Right kidney (tissue), 1 donor: ENCODE measurements at regions not wholly inside any gene's neighbourhood (a gene's known extent, or its start where the extent isn't known, plus 50 kb on each side); places are given as distances from the start of the nearest gene placed in this dataset.

Experiments used
- DNase-seq: peaks from one replicate; pipeline ENCODE4 v3.0.0-alpha.2; 2016

DNA sequence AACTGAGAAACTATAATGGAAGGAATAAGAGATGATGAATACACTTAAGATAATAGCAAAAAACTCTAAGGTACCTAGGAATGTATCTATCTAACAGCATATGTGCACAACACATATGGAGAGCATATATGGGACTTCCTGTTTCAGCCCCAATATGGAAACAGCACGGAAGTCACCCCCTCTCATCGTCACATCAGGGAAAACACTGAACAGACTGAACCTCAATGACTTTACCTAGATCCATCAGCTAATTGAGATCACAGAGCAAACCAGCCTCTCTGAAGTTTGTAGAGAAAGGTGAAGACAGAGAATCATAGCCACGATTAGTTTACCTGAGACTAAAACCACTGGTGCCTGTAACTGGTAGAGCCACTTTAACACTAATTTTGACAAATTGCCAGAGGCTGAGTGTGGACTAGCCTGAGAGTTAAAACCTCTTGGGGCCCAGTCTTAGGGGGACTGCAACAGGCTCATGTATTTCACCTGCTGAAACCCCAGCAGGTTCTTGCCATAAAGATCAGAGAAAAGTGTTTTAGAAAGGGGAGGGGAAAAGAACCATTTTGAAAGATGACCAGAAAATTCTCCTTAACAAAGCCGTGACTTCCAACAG lies 722.6 kb downstream of the TBC1D22A start:
- no peak for DNase-seq

DNA sequence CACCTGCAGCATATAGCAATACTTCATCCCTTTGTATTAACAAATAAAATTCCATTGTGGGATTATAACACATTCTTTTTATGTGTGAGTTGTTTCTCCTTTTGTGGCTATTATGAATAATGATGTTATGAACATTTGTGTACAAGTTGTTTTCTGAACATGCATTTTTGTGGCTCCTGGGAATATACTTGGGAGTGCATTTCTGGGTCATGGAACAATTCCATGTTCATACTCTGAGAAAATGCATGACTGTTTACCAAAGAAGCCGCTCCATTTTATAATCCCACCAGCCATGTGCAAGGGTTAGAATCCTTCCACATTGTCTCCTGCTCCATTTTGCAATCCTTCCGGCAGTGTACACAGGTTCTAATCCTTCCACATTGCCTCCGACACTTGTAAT lies 713.8 kb downstream of the TBC1D22A start:
- no peak for DNase-seq

DNA sequence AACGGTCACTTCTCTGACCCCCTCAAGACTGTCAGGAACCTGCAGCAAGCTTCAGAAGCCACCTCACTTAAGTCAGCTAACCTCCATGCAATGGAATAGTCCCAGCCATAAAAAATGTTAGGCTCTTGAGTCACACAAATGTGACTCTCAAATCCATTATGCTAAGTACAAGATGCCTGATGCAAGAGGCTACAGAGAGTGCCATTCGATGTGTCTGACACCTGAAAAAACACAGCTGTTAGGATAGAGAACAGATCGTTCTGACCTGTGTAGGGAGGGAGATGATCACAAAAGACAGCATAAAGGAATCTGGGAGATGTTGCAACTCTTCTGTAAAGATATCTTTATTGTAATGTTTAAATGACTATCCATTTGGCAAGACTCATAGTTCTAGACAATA lies 712.4 kb downstream of the TBC1D22A start:
- DNase-seq, result no peak

DNA sequence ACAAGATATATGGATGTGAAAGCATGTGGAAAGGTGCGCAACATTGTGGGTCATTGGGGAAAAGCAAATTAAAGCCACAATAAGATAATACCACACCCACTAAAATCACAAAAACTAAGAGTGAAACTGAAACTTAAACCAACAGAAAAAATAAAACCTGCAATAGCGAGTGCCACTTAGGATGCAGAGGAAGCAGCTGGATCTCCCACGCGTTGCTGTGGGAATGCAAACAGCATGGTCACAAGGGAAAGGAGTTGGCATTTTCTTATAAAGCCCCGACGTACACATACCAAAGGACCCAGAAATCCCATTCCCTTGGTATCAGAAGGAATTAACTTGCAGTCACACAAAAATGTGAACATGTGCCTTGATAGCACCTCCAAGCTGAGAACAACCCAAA lies 712.0 kb downstream of the TBC1D22A start:
- DNase-seq, result no peak

GRCh38 chr22:47472636-47473035 lies 710.2 kb downstream of the TBC1D22A start:
- DNase-seq, result no peak

GRCh38 chr22:47471406-47471805 lies 709.0 kb downstream of the TBC1D22A start:
- no peak for DNase-seq

DNA sequence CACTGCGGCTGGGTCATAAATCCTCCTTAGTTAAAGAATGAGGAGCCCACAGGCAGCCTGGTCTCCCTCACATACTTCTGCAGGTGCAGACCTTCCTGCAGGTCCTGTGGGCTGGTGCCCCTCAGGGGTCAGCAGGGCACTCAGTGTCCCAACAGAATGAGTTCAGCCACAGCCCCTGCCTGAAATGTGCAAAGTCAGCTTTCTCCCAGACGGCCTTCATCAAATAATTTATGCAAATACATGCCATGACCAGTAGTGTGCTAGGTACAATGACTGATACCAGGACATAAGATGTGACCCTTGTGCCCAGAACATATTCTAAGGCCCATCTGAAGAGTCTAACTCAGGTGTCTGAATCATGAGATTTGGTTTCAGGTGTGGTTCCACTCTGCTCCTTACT lies 703.4 kb downstream of the TBC1D22A start:
- DNase-seq, result no peak

DNA sequence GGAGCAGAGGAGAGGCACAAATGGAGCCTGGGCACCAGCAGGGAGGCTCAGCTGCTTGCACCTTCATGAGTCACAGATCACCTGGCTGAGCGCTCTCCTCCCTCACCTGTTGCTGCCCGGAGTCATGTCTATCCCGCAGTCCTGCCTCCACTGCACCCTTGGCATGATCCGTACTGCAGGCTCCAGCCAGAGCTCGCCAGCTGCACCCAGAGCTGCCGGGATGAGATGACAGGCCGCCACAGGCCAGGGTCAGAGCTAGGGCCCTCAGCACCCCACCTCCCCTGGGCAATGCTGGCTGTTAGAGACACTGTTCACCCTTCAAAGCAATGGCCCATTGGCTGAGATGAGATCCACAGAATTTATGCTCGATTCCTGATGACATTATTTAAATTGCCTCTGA lies 702.8 kb downstream of the TBC1D22A start:
- DNase-seq, result no peak

- DNase-seq, result no peak
Measured at GRCh38 chr22:47463220-47463619, 700.8 kb downstream of the TBC1D22A start.

DNA sequence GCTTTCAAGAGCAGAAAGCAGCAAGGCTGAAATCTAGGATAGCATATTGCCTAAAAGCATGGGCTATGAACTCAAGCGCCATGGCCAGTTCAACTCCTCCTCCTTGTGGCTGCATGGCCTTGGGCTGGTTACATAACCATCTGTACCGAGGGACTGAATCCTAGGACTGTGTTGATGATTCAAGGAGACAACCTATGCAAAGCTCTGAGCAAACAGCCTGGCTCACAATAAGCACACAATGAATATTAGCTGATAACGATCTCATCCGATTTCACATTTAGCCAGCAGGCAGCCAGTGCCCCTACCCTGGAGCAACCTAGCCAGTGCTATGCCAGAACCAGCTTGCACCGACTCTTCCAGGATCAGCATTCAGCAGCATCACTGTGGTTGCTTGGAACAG lies 698.4 kb downstream of the TBC1D22A start:
- no peak for DNase-seq

DNA sequence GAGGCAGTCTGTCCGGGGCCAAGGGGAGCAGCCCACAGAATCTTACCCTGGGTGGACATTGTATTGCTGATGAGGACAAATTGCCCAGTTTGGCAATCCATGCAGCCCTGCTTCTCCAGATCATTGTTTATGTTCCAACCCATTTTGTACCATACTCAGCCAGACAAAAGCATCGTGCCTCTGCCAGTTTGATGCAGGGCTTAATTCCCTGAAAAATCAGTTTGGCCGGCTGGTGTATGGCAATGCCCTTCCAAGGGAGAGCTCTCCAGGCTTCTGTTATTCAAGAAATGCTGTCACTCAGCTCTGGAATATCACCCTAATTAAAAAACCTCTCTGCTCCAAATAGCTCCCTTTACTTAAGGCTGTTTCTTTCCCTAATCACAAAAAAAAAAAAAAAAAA lies 697.7 kb downstream of the TBC1D22A start:
- DNase-seq, result no peak

GRCh38 chr22:47458348-47458747 lies 695.9 kb downstream of the TBC1D22A start:
- no peak for DNase-seq

- DNase-seq, result no peak
Measured at GRCh38 chr22:47457509-47458300, 695.3 kb downstream of the TBC1D22A start.

- no peak for DNase-seq
Measured at GRCh38 chr22:47457021-47457420, 694.6 kb downstream of the TBC1D22A start.

DNA sequence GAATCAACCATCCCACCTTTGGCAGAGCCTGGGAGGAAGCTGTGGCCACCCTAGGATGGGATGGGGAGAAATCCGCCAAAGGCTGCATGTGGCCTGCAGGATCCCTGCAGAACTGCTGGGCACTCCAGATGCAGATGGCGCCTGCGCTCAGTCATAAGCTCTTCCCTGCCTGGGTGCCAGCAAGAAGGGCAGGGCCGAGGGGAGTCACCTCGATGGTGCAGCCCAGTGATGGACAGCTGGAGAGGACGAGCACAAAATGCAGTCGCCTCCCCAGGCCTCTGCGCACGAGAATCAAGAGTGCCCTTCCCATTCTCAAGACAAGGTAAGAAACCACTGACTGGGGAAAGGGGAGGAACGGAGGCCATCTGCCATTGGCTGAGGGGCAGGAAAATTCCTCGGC lies 693.6 kb downstream of the TBC1D22A start:
- DNase-seq, result no peak

DNA sequence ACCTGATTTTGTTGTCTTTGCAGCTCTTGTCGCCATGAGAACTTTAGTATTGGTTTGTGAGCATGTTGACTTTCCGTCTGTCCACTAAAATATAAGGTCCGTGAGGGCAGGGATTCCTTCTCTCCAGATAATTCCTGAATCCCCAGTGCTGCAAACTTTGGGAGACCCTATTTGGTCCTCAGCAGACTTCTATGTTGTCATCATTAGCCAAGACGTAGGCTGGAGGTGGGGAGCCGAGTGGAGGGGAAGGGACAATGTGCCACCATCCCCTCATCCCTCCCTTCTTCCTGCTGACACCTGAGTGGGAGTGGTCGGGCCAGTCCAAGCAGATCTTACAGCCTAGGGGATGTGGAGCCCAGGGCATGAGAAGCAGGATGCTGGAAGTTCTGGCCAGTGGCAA lies 690.6 kb downstream of the TBC1D22A start:
- no peak for DNase-seq

GRCh38 chr22:47452184-47452583 lies 689.7 kb downstream of the TBC1D22A start:
- no peak for DNase-seq

GRCh38 chr22:47450876-47451475 lies 688.5 kb downstream of the TBC1D22A start:
- DNase-seq, result no peak

DNA sequence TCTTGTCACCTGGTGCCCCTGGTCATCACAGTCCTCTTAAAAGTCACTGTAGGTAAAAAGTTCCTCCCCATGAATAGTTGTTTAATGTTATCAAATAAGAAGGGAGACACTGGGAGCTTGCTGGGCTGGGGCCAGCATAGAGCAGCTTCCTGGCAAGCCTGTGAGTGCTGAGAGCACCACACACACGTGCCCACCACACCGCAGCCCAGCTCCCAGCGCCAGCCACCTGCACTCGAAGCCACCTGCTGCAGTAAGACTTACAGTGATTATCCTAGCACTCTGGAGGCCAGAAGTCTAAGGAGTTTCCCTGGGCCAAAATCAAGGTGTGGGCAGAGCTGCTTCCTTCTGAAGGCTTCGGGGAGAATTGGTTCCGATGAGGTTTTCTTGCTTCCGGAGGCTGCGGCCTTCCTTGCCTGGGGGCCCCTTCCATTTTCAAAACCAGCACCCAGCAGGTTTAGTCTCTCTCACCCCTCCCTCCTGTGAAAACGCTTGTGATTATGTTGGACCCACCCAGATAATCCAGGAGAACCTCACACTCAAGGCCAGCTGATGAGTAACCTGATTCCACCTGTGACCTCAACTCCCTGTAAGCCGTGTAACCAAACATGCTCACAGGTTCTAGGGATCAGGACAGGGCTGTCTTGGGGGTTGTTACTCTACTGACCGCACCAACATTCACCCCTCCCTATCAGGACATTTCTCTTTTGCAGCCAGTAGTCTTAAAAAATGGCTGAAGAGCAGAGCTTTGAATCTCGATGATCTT lies 687.2 kb downstream of the TBC1D22A start:
- no peak for DNase-seq

DNA sequence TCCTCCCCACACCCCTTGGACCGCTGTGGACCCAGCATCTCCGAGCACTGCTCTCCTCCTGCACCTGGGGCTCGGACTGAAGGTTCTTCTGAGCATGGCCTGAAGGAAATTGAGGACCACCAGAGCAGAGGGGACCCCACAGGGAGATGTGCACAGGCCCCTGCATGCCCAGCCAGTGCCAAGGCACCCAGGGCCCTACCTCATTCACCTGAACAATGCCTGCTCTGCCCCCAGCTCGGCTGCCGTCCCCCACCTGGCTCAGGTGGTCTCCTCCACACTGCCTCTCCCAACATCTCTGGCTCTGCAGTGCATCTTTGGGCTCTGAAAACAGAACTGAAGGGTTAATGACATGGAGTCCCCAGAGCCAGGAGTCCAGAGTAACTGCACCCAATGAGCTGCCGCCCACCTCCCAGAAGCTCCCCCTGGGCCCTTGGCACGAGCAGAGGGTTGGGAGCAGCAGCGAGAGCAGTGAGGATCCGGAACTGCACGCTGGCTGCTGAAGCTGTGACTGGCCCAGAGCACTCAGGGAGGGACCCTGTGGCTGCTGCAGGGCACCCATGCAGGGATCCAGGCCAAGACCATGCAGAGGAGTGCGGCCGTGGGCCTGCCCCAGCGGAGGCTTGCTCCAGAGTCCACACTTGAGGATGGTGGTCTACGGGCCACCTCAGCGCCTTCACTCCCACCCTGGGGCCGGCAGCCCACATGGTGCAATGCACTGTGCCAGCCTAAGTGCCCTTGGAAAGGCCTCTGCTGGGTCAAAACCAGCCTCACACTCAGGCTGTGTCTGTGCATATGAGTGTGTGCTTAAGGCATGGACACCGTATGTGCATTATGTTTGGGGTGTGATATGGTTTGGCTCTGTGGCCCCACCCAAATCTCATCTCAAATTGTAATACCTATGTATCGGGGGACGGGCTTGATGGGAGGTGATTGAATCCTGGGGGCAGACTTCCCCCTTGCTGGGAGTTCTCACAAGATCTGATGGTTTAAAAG lies 686.1 kb downstream of the TBC1D22A start:
- no peak for DNase-seq
